SK-MEL-5 (cell line): ENCODE measurements at regions not wholly inside any gene's neighbourhood (a gene's known extent, or its start where the extent isn't known, plus 50 kb on each side); places are given as distances from the start of the nearest gene placed in this dataset.
"Not testable (repeated sequence)": the region's sequence is repeated elsewhere in the genome, so short reads cannot be mapped to it uniquely, and the experiment has no call there.

ENCODE experiments used
- DNase-seq: peaks from one replicate; pipeline ENCODE4 v3.0.0-alpha.2; 2016; ENCODE audit warnings: low read depth, low spot score
- in situ Hi-C: cut with HindIII; loops from 2 replicates; pipeline ENCODE4 v1.10.0; 2016; ENCODE audit warnings: low sequenced_read_pairs, high pct_unique_total_duplicates, low pct_unique_long_range_greater_than_20kb

DNA sequence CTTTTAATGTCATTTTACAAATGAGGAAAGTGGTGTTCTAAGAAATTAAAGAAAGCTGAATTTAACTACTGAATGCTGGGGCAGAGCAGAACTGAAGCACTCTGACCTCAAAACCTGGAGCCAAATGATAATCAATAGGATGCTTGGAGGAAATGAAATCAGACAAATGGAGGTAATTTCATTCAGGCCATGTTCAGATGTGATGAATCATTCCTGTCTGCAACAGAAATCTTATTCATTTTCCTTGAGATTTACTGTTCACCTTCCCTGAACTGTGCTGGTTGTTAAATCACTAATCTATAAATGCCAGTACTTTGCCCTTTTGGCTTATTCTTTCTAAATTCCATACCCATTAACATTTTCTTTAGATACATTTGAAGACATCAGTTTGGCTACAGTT is 85.6 kb upstream of the SNX7 start:
- DNase-seq, result no peak
- in situ Hi-C loops, result no loop called here

- in situ Hi-C loops, result no loop called here
- no peak for DNase-seq
These were observed 95.6 kb upstream of the SNX7 start for GRCh38 chr1:98565951-98566350.

- DNase-seq, result no peak
- in situ Hi-C loops, result no loop called here
These were observed 102.2 kb upstream of the SNX7 start for GRCh38 chr1:98559291-98559690.

DNA sequence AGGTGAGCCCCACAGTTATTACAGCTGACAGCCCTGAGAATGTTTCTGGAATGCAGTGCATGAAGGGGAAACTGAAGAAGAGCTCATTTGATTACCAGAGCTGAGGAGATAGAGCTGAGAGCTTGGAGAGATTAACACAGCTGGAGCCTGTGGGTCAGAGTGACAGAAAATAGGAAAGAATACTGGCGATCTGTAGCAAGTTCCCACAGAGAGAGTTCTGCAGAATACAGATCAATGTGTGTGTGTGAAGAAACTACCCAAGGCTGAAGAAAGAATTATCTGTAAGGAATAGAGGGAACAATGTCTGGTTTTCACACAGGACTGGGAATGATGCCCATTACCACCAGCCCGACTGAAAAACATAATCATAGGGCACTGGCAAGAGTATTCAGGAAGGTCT is 103.6 kb upstream of the SNX7 start:
- peak; percentile 82 for DNase-seq

GRCh38 chr1:98556521-98557158 is 104.9 kb upstream of the SNX7 start:
- in situ Hi-C loops, result no loop called here
- DNase-seq, result peak; percentile 59

More for the DNA sequence above, 103.6 kb upstream of the SNX7 start:
- in situ Hi-C loops, result no loop called here

GRCh38 chr1:98555814-98556213 is 105.7 kb upstream of the SNX7 start:
- DNase-seq, result no peak
- in situ Hi-C loops, result no loop called here

DNA sequence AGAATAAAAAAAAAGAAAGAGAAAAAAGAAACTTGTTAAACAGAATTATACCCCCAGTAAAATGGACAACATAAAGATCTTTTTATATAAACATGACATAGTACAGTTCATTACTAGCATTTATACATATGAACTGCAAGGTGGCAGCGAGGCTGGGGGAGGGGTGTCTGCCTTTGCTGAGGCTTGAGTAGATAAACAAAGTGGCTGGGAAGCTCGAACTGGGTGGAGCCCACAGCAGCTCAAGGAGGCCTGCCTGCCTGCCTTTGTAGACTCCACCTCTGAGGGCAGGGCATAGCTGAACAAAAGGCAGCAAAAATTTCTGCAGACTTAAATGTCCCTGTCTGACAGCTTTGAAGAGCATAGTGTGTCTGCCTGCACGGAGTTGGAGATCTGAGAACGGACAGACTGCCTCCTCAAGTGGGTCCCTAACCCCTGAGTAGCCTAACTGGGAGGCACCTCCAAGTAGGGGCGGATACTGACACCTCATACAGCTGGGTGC is 108.9 kb upstream of the SNX7 start:
- in situ Hi-C loops, DNase-seq: not testable (repeated sequence)

DNA sequence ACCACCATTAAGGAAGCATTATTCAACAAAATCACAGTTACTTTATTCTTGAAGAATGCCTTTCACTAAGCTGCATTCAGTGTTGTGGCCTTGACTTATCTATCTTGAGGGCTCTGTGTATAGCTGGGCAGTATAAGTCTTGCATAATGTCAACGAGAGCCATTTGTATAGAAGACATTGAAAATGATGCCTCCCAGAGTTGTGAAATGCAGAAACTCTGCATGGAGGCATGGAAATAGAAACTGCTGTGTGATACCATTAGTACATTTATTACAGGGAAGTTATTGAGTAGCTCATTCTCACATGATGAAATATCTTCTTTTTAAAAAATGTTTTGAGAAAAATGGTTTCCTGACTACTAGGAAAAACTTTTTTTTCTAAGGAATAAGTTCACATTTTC is 111.4 kb upstream of the SNX7 start:
- in situ Hi-C loops, result no loop called here
- DNase-seq, result no peak

DNA sequence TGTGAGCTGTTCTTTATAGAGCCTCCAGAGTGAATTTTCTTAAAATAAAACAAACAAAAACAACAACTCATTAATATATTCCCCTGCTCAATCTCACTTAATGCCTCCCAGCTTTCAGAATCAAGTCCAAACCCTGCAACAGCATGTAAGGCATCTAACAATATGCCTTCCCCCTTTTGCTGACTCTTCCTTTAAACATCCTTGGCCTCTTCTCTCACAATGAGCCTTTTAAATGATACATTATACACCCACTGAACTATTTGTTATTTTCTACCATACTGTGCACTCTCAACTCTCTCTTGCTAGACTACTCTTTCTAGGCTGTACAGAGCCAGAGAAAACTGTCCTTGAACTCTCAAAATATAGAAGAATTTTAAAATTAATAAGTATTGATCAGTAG is 115.2 kb upstream of the SNX7 start:
- in situ Hi-C loops, result no loop called here
- DNase-seq, result no peak

DNA sequence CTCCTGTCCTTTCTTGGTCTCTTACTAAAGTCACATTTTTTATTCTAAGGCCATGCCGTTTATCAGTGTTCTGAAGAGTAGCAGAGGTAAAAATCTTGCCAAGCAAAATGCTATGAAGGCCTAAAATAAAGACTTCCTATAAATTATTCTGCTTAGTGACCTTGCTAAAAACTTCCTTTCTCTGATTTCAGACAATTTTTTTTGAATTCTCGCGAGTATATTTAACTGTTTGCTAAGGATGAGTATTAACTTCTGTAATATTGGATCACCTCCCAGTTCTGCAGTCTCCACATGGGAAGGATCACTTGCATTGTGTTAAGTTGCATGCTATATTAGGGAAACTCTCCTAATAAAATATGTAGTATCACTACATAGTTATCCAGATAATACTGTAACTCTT is 123.4 kb upstream of the SNX7 start:
- DNase-seq, result no peak
- in situ Hi-C loops, result no loop called here

DNA sequence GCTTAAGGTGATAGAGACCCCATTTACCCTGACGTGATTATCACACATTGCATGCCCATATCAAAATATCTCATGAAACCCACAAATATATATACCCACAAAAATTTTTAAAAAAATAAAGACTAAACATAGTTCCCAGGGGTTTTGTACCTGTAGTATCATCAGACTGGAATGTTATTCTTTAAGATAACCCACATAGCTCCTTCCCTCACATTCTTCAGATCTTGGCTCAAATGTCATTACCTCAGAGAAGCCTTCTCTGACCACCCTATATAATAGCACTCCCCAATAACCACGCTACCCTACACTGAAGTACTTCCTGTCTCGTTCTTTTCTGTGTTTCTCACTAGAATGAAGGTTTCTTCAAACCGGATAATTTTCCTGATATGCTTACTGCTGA is 138.3 kb upstream of the SNX7 start:
- DNase-seq, result no peak
- in situ Hi-C loops, result no loop called here

- in situ Hi-C loops, result no loop called here
- DNase-seq, result no peak
These were observed 145.2 kb upstream of the SNX7 start for GRCh38 chr1:98516306-98516705.

DNA sequence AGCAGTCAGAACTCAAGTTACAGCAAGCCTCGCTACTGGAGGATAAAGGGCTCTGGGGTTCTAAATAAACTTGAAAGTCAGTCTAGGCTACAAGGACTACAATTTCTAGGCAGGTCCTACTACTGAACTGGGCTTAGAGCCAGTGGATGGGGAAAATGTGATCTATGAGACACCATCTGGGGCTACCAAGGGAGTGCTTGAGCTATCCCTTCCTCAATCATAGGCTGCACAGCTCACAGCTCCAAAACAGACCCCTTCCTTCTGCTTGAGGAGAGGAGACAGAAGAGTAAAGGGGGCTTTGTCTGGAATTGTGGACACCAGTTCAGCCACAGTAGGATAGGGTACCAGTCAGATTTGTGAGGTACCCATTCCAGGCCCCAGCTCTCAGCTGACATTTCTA is 145.8 kb upstream of the SNX7 start:
- in situ Hi-C loops, result no loop called here
- no peak for DNase-seq

DNA sequence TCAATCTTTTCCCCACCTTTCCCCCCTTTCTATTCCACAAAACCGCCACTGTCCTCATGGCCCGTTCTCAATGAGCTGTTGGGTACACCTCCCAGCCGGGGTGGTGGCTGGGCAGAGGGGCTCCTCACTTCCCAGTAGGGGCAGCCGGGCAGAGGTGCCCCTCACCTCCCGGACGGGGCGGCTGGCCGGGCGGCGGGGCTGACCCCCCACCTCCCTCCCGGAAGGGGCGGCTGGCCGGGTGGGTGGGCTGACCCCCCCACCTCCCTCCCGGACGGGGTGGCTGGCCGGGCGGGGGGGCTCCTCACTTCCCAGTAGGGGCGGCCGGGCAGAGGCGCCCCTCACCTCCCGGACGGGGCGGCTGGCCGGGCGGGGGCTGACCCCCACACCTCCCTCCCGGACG is 149.3 kb upstream of the SNX7 start:
- in situ Hi-C loops, DNase-seq: not testable (repeated sequence)

GRCh38 chr1:98503771-98504170 is 157.8 kb upstream of the SNX7 start:
- no peak for DNase-seq
- in situ Hi-C loops, result no loop called here

DNA sequence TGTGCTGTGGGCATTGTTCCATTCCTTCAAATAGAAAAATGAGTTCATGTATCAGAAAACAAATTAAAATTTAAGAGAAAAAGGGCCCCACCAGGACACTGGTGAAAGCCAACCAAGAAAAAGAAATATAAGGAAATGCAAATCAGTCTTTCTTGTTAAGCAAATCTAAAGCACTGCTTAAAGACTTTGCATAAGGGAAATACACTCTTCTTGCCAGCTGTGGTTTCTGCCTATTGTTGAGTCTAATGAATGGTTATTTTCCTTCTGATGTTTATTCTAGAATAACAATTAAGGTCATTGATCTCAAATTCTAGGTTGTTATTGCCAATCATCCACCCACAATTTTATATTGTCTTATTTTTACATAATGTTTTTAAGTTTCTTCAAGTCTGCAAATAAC is 158.6 kb upstream of the SNX7 start:
- in situ Hi-C loops, result no loop called here
- DNase-seq, result no peak

GRCh38 chr1:98500324-98500723 is 161.2 kb upstream of the SNX7 start:
- no peak for DNase-seq
- in situ Hi-C loops, result no loop called here

- DNase-seq, result no peak
- in situ Hi-C loops, result no loop called here
These were observed 162.9 kb upstream of the SNX7 start for GRCh38 chr1:98498651-98499050.

GRCh38 chr1:98497497-98497896 is 164.0 kb upstream of the SNX7 start:
- in situ Hi-C loops, result no loop called here

More at GRCh38 chr1:98497497-98497896, 164.0 kb upstream of the SNX7 start:
- no peak for DNase-seq
